Vagina (tissue), 2 donors: ENCODE measurements at regions not wholly inside any gene's neighbourhood (a gene's known extent, or its start where the extent isn't known, plus 50 kb on each side); places are given as distances from the start of the nearest gene placed in this dataset.

Experiments
- POLR2A ChIP-seq, 2 donors: fragments of 450-650 bp; IDR thresholded peaks; one replicate each; pipeline ENCODE4 v1.6.1; 2017; ENCODE audit warnings: antibody characterized with exemption in 2 of 2, mild to moderate bottlenecking in 2 of 2, moderate library complexity in 2 of 2
- POLR2AphosphoS5 ChIP-seq, 2 donors: sonication (generic); formaldehyde crosslinking; IDR thresholded peaks; one replicate each; pipeline ENCODE4 v1.9.0; 2017; ENCODE audit warnings: antibody characterized with exemption in 2 of 2, mild to moderate bottlenecking in 2 of 2, low read depth in 1 of 2; ENCODE audit not compliant: insufficient read depth in 1 of 2
- TF ChIP-seq, protein P1 (sequence below), 3 experiments: fragments of 450-650 bp in 2 of 3; fragments of 200-600 bp in 1 of 3; sonication (generic) in 1 of 3; IDR thresholded peaks; one replicate each; pipeline ENCODE4 v1.5.1; 2017 to 2019; ENCODE audit warnings: antibody characterized with exemption in 3 of 3, mild to moderate bottlenecking in 2 of 3, moderate library complexity in 2 of 3

DNA sequence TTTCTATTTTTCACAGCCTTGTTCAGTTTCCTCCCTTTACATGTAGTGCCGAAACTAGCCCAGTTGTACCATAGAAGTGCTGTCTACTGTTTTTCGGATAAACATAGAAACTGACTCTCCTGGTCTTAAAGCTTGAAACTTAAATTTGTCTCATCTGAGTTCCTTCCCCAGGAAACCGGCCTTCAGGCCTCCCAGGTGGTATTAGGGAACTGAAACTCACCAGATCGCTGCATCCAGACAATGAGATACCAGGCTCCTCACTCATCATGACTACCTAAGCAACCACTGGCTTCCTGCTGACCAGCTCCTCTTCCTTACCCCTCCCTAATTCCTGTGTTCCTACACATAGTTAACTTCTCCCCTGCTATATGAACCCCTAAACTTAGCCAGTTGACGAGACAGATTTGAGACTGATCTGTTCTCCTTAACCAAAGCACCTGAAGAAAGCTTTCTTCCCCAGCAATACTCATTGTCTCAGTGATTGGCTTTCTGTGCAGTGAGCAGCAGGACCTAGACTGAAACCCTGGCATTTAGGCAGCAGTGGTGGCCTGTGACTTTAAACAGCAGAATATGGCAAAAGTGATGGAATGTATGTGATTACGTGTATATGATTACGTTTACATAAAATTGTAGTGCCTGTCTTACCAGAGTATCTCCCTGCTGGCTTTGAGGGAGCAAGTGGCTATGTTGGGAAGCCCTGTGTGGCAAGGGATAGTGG, 959.1 kb upstream of the LCORL start:
- TF ChIP-seq, protein P1, sequence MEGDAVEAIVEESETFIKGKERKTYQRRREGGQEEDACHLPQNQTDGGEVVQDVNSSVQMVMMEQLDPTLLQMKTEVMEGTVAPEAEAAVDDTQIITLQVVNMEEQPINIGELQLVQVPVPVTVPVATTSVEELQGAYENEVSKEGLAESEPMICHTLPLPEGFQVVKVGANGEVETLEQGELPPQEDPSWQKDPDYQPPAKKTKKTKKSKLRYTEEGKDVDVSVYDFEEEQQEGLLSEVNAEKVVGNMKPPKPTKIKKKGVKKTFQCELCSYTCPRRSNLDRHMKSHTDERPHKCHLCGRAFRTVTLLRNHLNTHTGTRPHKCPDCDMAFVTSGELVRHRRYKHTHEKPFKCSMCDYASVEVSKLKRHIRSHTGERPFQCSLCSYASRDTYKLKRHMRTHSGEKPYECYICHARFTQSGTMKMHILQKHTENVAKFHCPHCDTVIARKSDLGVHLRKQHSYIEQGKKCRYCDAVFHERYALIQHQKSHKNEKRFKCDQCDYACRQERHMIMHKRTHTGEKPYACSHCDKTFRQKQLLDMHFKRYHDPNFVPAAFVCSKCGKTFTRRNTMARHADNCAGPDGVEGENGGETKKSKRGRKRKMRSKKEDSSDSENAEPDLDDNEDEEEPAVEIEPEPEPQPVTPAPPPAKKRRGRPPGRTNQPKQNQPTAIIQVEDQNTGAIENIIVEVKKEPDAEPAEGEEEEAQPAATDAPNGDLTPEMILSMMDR (IDR thresholded peaks at IDR 0.05) = no peak
- TF ChIP-seq POLR2A (IDR thresholded peaks at IDR 0.05) (no peak), POLR2AphosphoS5 (IDR thresholded peaks at IDR 0.05; ENCODE audit: insufficient read depth in 1 of 2, low read depth in 1 of 2) (no peak)
